H9 (cell line): ENCODE measurements at regions not wholly inside any gene's neighbourhood (a gene's known extent, or its start where the extent isn't known, plus 50 kb on each side); places are given as distances from the start of the nearest gene placed in this dataset.

Experiments used
- DNase-seq: peaks from one replicate; pipeline ENCODE4 v3.0.0-alpha.2; 2017
- H2AFZ ChIP-seq: one replicate; pipeline ENCODE4 v1.6.1; 2013; ENCODE audit warnings: mild to moderate bottlenecking, low read length, control low read depth, moderate library complexity
- H2AK5ac ChIP-seq: 2 replicates; pipeline ENCODE4 v1.6.1; 2013; ENCODE audit warnings: low read length, control low read depth, mixed read lengths; ENCODE audit not compliant: insufficient read length
- H2BK120ac ChIP-seq: one replicate; pipeline ENCODE4 v1.6.1; 2013; ENCODE audit warnings: low read depth, mild to moderate bottlenecking, low read length, control low read depth, inconsistent platforms; ENCODE audit not compliant: poor library complexity, severe bottlenecking
- H2BK12ac ChIP-seq: 2 replicates; pipeline ENCODE4 v1.6.1; 2013; ENCODE audit warnings: low read length, control low read depth, mixed read lengths, low read depth; ENCODE audit not compliant: insufficient read length
- H2BK15ac ChIP-seq: 2 replicates; pipeline ENCODE4 v1.6.1; 2013; ENCODE audit warnings: low read depth, low read length, control low read depth
- H2BK20ac ChIP-seq: one replicate; pipeline ENCODE4 v1.6.1; 2013; ENCODE audit warnings: low read depth, mild to moderate bottlenecking, low read length, control low read depth, inconsistent platforms; ENCODE audit not compliant: poor library complexity, severe bottlenecking
- H2BK5ac ChIP-seq: 2 replicates; pipeline ENCODE4 v1.6.1; 2013; ENCODE audit warnings: low read length, control low read depth, mixed read lengths; ENCODE audit not compliant: insufficient read length
- H3K14ac ChIP-seq: 2 replicates; pipeline ENCODE4 v1.6.1; 2013; ENCODE audit warnings: low read length, control low read depth; ENCODE audit not compliant: insufficient read depth
- H3K18ac ChIP-seq: 2 replicates; pipeline ENCODE4 v1.6.1; 2013; ENCODE audit warnings: low read depth, mild to moderate bottlenecking, mixed read lengths, low read length, control low read depth; ENCODE audit not compliant: insufficient read length
- H3K23ac ChIP-seq: 2 replicates; pipeline ENCODE4 v1.6.1; 2013; ENCODE audit warnings: low read length, control low read depth, mixed read lengths, low read depth; ENCODE audit not compliant: insufficient read length
- H3K23me2 ChIP-seq: 2 replicates; pipeline ENCODE4 v1.6.1; 2013; ENCODE audit warnings: low read depth, mild to moderate bottlenecking, mixed read lengths, low read length, control low read depth; ENCODE audit not compliant: insufficient read length, poor library complexity, severe bottlenecking
- H3K27ac ChIP-seq: 2 replicates; pipeline ENCODE4 v1.5.1; 2013; ENCODE audit warnings: low read length, control low read depth, mixed read lengths, low read depth; ENCODE audit not compliant: insufficient read length
- H3K27me3 ChIP-seq: 2 replicates; pipeline ENCODE4 v1.6.1; 2013; ENCODE audit warnings: low read length, control low read depth, inconsistent platforms; ENCODE audit not compliant: insufficient read depth
- H3K4ac ChIP-seq: 2 replicates; pipeline ENCODE4 v1.6.1; 2013; ENCODE audit warnings: low read depth, mild to moderate bottlenecking, control low read depth, inconsistent platforms, low read length, moderate library complexity
- H3K4me1 ChIP-seq: 2 replicates; pipeline ENCODE4 v1.6.1; 2013; ENCODE audit warnings: low read length, control low read depth, inconsistent platforms; ENCODE audit not compliant: insufficient read depth
- H3K4me2 ChIP-seq: 2 replicates; pipeline ENCODE4 v1.6.1; 2013; ENCODE audit warnings: low read length, control low read depth, mixed read lengths; ENCODE audit not compliant: insufficient read length, insufficient read depth
- H3K56ac ChIP-seq: 2 replicates; pipeline ENCODE4 v1.6.1; 2013; ENCODE audit warnings: low read depth, mild to moderate bottlenecking, mixed read lengths, low read length, control low read depth; ENCODE audit not compliant: insufficient read length
- H3K79me1 ChIP-seq: 2 replicates; pipeline ENCODE4 v1.6.1; 2013; ENCODE audit warnings: low read depth, mild to moderate bottlenecking, moderate library complexity, low read length, control low read depth, inconsistent platforms; ENCODE audit not compliant: insufficient read depth, poor library complexity, severe bottlenecking
- H3K79me2 ChIP-seq: 2 replicates; pipeline ENCODE4 v1.6.1; 2013; ENCODE audit warnings: low read length, control low read depth, inconsistent platforms; ENCODE audit not compliant: insufficient read depth
- H3K9ac ChIP-seq: 2 replicates; pipeline ENCODE4 v1.6.1; 2013; ENCODE audit warnings: low read length, control low read depth, mixed read lengths; ENCODE audit not compliant: insufficient read length; ENCODE audit errors: extremely low read depth
- H3K9me3 ChIP-seq: one replicate; pipeline ENCODE4 v1.6.1; 2013; ENCODE audit warnings: low read depth, low read length, inconsistent platforms; ENCODE audit not compliant: control insufficient read depth
- H3T11ph ChIP-seq: one replicate; pipeline ENCODE4 v1.6.1; 2013; ENCODE audit warnings: mild to moderate bottlenecking, low read length, control low read depth, inconsistent platforms
- H4K20me1 ChIP-seq: one replicate; pipeline ENCODE4 v1.6.1; 2013; ENCODE audit not compliant: control insufficient read depth, insufficient read length, insufficient read depth
- H4K5ac ChIP-seq: 2 replicates; pipeline ENCODE4 v1.6.1; 2013; ENCODE audit warnings: low read depth, mild to moderate bottlenecking, mixed read lengths, low read length, control low read depth; ENCODE audit not compliant: insufficient read length
- H4K8ac ChIP-seq: replicated peaks from 2 replicates; pipeline ENCODE4 v1.6.1; 2013; ENCODE audit warnings: low read length, control low read depth, mixed read lengths, low read depth; ENCODE audit not compliant: insufficient read length
- H4K91ac ChIP-seq: 2 replicates; pipeline ENCODE4 v1.6.1; 2013; ENCODE audit warnings: low read depth, mild to moderate bottlenecking, moderate library complexity, mixed read lengths, low read length, control low read depth; ENCODE audit not compliant: insufficient read length
- H3K27ac Mint-ChIP-seq, 3 experiments: 2 replicates in 2 of 3; 3 replicates in 1 of 3; pipeline ENCODE4 v1.8.0; 2020 to 2021; ENCODE audit warnings: mixed read lengths in 3 of 3, mild to moderate bottlenecking in 1 of 3, moderate library complexity in 1 of 3
- H3K27me3 Mint-ChIP-seq: 2 replicates; pipeline ENCODE4 v1.8.0; 2021; ENCODE audit warnings: low read depth, mild to moderate bottlenecking, moderate library complexity, mixed read lengths
- H3K36me3 Mint-ChIP-seq, 3 experiments: 2 replicates in 2 of 3; 3 replicates in 1 of 3; pipeline ENCODE4 v1.8.0; 2020 to 2021; ENCODE audit warnings: low read depth in 3 of 3, mixed read lengths in 3 of 3; ENCODE audit not compliant: insufficient read depth in 1 of 3
- H3K4me1 Mint-ChIP-seq, 2 experiments: 2 replicates each; pipeline ENCODE4 v1.8.0; 2020; ENCODE audit warnings: mixed read lengths in 2 of 2
- H3K4me3 Mint-ChIP-seq, 2 experiments: 2 replicates in 1 of 2; 3 replicates in 1 of 2; pipeline ENCODE4 v1.8.0; 2020 to 2021; ENCODE audit warnings: mild to moderate bottlenecking in 2 of 2, mixed read lengths in 2 of 2, moderate library complexity in 1 of 2
- H3K9me3 Mint-ChIP-seq, 2 experiments: 2 replicates in 1 of 2; 3 replicates in 1 of 2; pipeline ENCODE4 v1.8.0; 2020; ENCODE audit warnings: mild to moderate bottlenecking in 2 of 2, mixed read lengths in 2 of 2, moderate library complexity in 1 of 2
- WGBS: extraction: QIAGEN DNeasy Blood & Tissue Kit; methylation state at CpG from one replicate; pipeline ENCODE4 v1.1.7; 2013; ENCODE audit warnings: missing lambda C conversion rate, low lambda C conversion rate, mixed read lengths; ENCODE audit not compliant: insufficient read length; ENCODE audit errors: extremely low coverage; 5-methylcytosine and 5-hydroxymethylcytosine counted together
- TF ChIP-seq, protein P1 (sequence below): fragments of 200-600 bp; sonication (generic); conservative IDR thresholded peaks from 3 replicates; pipeline ENCODE4 v1.8.0; 2021; ENCODE audit warnings: antibody characterized with exemption, mild to moderate bottlenecking

DNA sequence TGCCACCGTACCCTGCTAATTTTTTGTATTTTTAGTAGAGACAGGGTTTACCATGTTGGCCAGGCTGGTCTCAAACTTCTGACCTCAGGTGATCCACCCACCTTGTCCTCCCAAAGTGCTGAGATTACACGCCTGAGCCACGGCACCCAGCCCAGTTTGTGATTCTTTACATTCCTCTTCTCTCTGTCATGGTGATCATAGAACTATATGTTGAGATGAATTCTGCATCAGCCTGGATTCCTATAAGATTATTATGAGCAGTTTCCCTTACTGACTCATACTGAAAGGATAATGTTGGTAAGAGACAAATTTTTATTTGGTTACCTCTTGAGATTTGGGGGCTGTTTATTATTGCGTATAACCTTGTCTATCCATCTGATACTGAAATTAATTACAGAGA, 121.5 kb upstream of the CSNK1A1L start:
- Histone ChIP-seq H2BK20ac (no peak overlapping the region), H3K27ac (no peak overlapping the region), H2BK12ac (no peak overlapping the region), H3K23ac (no peak overlapping the region), H3K56ac (no peak overlapping the region), H2BK15ac (no peak overlapping the region), H3K79me2 (no peaks in the 10 kb centered on the region), H3T11ph (no peak overlapping the region), H2BK5ac (no peak overlapping the region), H3K23me2 (no peaks in the 10 kb centered on the region), H3K9ac (no peak overlapping the region), H3K27me3 (no peaks in the 10 kb centered on the region), H3K79me1 (no peaks in the 10 kb centered on the region), H2AK5ac (no peak overlapping the region), H4K8ac (no peak overlapping the region), H4K20me1 (no peaks in the 10 kb centered on the region), H3K4me2 (no peak overlapping the region), H3K9me3 (no peaks in the 10 kb centered on the region), H3K4me1 (no peaks in the 10 kb centered on the region), H3K4ac (no peak overlapping the region), H4K91ac (no peak overlapping the region), H2AFZ (no peak overlapping the region), H2BK120ac (no peak overlapping the region), H3K18ac (no peak overlapping the region), H3K14ac (no peak overlapping the region), H4K5ac (no peak overlapping the region)
- no peaks in the 10 kb centered on the region for H3K4me1 Mint-ChIP-seq
- WGBS: no CpG with 5 or more reads among the region's 4 CpGs
- 0 out of 5 replicates have a peak, but pooled peaks cover 2 to 3% of the 10 kb centered on the region in 2 experiments for H3K9me3 Mint-ChIP-seq
- TF ChIP-seq, protein P1, sequence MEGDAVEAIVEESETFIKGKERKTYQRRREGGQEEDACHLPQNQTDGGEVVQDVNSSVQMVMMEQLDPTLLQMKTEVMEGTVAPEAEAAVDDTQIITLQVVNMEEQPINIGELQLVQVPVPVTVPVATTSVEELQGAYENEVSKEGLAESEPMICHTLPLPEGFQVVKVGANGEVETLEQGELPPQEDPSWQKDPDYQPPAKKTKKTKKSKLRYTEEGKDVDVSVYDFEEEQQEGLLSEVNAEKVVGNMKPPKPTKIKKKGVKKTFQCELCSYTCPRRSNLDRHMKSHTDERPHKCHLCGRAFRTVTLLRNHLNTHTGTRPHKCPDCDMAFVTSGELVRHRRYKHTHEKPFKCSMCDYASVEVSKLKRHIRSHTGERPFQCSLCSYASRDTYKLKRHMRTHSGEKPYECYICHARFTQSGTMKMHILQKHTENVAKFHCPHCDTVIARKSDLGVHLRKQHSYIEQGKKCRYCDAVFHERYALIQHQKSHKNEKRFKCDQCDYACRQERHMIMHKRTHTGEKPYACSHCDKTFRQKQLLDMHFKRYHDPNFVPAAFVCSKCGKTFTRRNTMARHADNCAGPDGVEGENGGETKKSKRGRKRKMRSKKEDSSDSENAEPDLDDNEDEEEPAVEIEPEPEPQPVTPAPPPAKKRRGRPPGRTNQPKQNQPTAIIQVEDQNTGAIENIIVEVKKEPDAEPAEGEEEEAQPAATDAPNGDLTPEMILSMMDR: no peak
- no peaks in the 10 kb centered on the region for H3K36me3 Mint-ChIP-seq
- H3K27me3 Mint-ChIP-seq: no peaks in the 10 kb centered on the region
- DNase-seq: no peak
- no peak overlapping the region for H3K27ac Mint-ChIP-seq
- H3K4me3 Mint-ChIP-seq: no peak overlapping the region
